ENCODE measurements at regions not wholly inside any gene's neighbourhood (a gene's known extent, or its start where the extent isn't known, plus 50 kb on each side); places are given as distances from the start of the nearest gene placed in this dataset.

- Histone ChIP-seq H3K4me3 (no peak overlapping the region), H3K9me3 (no peaks in the 10 kb centered on the region), H3K27me3 (no peaks in the 10 kb centered on the region), H3K27ac (no peak overlapping the region), H3K36me3 (peaks cover 0 to 6% (median 0%) of the 10 kb centered on the region in 3 donors), H3K4me1 (no peaks in the 10 kb centered on the region)
- no peak for DNase-seq
- TF ChIP-seq CTCF (IDR thresholded peaks at IDR 0.05) = no peak
- intact Hi-C loops (cut with DNase I; ENCODE audit: low total_unique reads) = no loop called here
Observed at GRCh38 chr1:232510367-232511110, 119.4 kb downstream of the SIPA1L2 start.

GRCh38 chr1:232509570-232509969 lies 120.4 kb downstream of the SIPA1L2 start:
- TF ChIP-seq CTCF (IDR thresholded peaks at IDR 0.05) = no peak
- no peaks in the 10 kb centered on the region for H3K36me3 ChIP-seq
- no peaks in the 10 kb centered on the region for H3K27me3 ChIP-seq
- intact Hi-C loops (cut with DNase I; ENCODE audit: low total_unique reads) = no loop called here
- no peak overlapping the region for H3K27ac ChIP-seq
- no peaks in the 10 kb centered on the region for H3K4me1 ChIP-seq
- no peak for DNase-seq
- no peaks in the 10 kb centered on the region for H3K9me3 ChIP-seq
- H3K4me3 ChIP-seq = no peak overlapping the region

- TF ChIP-seq CTCF (IDR thresholded peaks at IDR 0.05) = no peak
- intact Hi-C loops (cut with DNase I; ENCODE audit: low total_unique reads) = no loop called here
- Histone ChIP-seq H3K27me3 (no peaks in the 10 kb centered on the region), H3K9me3 (no peaks in the 10 kb centered on the region), H3K27ac (no peak overlapping the region), H3K4me1 (no peaks in the 10 kb centered on the region), H3K36me3 (no peaks in the 10 kb centered on the region), H3K4me3 (no peak overlapping the region)
- no peak for DNase-seq
Observed at GRCh38 chr1:232508130-232508701, 121.7 kb downstream of the SIPA1L2 start.

GRCh38 chr1:232507571-232507970 lies 122.4 kb downstream of the SIPA1L2 start:
- no peak overlapping the region for H3K27ac ChIP-seq
- no peaks in the 10 kb centered on the region for H3K36me3 ChIP-seq
- no peak for DNase-seq
- TF ChIP-seq CTCF (IDR thresholded peaks at IDR 0.05) = no peak
- no peaks in the 10 kb centered on the region for H3K4me1 ChIP-seq
- no peaks in the 10 kb centered on the region for H3K27me3 ChIP-seq
- H3K4me3 ChIP-seq = no peak overlapping the region
- no peaks in the 10 kb centered on the region for H3K9me3 ChIP-seq
- intact Hi-C loops (cut with DNase I; ENCODE audit: low total_unique reads) = no loop called here

GRCh38 chr1:232505884-232506283 lies 124.0 kb downstream of the SIPA1L2 start:
- H3K36me3 ChIP-seq = no peaks in the 10 kb centered on the region
- no peak for DNase-seq
- H3K27ac ChIP-seq = no peak overlapping the region
- no peak for TF ChIP-seq CTCF (IDR thresholded peaks at IDR 0.05)
- no peak overlapping the region for H3K4me3 ChIP-seq
- H3K4me1 ChIP-seq = no peaks in the 10 kb centered on the region
- no peaks in the 10 kb centered on the region for H3K9me3 ChIP-seq
- no peaks in the 10 kb centered on the region for H3K27me3 ChIP-seq
- intact Hi-C loops (cut with DNase I; ENCODE audit: low total_unique reads) = no loop called here

Data from tibial artery (tissue), 4 donors.